GM23338 (cell line): ENCODE measurements at regions not wholly inside any gene's neighbourhood (a gene's known extent, or its start where the extent isn't known, plus 50 kb on each side); places are given as distances from the start of the nearest gene placed in this dataset.

Experiments used
- ATAC-seq: fragments of 200-7000 bp; cut with Tn5 transposase; 3 replicates; pipeline ENCODE4 v1.9.1; 2020
- DNase-seq: peaks from one replicate; pipeline ENCODE4 v3.0.0-alpha.2; 2015; ENCODE audit warnings: low spot score
- H2AFZ ChIP-seq: fragments of 200-600 bp; sonication (generic); 2 replicates; pipeline ENCODE4 v1.8.0; 2016; ENCODE audit warnings: antibody characterized with exemption, mild to moderate bottlenecking, moderate library complexity
- H3F3A ChIP-seq: fragments of 200-600 bp; sonication (generic); replicated peaks from 2 replicates; pipeline ENCODE4 v1.8.0; 2017; ENCODE audit warnings: antibody characterized with exemption, mixed run types, low read depth
- H3K27ac ChIP-seq: fragments of 200-600 bp; sonication (generic); 2 replicates; pipeline ENCODE4 v1.6.1; 2016; ENCODE audit warnings: low read depth
- H3K27me3 ChIP-seq: fragments of 200-600 bp; sonication (generic); 2 replicates; pipeline ENCODE4 v1.8.0; 2016; ENCODE audit warnings: mild to moderate bottlenecking, mixed run types, moderate library complexity; ENCODE audit not compliant: insufficient read depth
- H3K36me3 ChIP-seq: fragments of 200-600 bp; sonication (generic); 2 replicates; pipeline ENCODE4 v1.8.0; 2016; ENCODE audit warnings: mild to moderate bottlenecking; ENCODE audit not compliant: insufficient read depth
- H3K4me1 ChIP-seq: fragments of 200-600 bp; sonication (generic); 2 replicates; pipeline ENCODE4 v1.8.0; 2016; ENCODE audit warnings: mild to moderate bottlenecking, moderate library complexity; ENCODE audit not compliant: insufficient read depth
- H3K4me2 ChIP-seq: fragments of 200-600 bp; sonication (generic); 2 replicates; pipeline ENCODE4 v1.7.1; 2017; ENCODE audit warnings: mixed run types
- H3K4me3 ChIP-seq: fragments of 200-600 bp; sonication (generic); 2 replicates; pipeline ENCODE4 v1.6.1; 2016; ENCODE audit warnings: mixed run types
- H3K79me2 ChIP-seq: fragments of 200-600 bp; sonication (generic); replicated peaks from 2 replicates; pipeline ENCODE4 v1.8.0; 2017; ENCODE audit warnings: mild to moderate bottlenecking; ENCODE audit not compliant: insufficient read depth
- H3K9me2 ChIP-seq: fragments of 200-600 bp; sonication (generic); 2 replicates; pipeline ENCODE4 v1.8.0; 2017; ENCODE audit not compliant: insufficient read depth
- H4K20me1 ChIP-seq: fragments of 200-600 bp; sonication (generic); replicated peaks from 2 replicates; pipeline ENCODE4 v1.8.0; 2017; ENCODE audit warnings: mild to moderate bottlenecking; ENCODE audit not compliant: insufficient read depth
- H3K27ac Mint-ChIP-seq: 2 replicates; pipeline ENCODE4 v1.8.0; 2020; ENCODE audit warnings: inconsistent platforms, mild to moderate bottlenecking, moderate library complexity, mixed read lengths
- H3K27me3 Mint-ChIP-seq: 3 replicates; pipeline ENCODE4 v1.8.0; 2022; ENCODE audit warnings: low read depth, mild to moderate bottlenecking, moderate library complexity, mixed read lengths, inconsistent platforms; ENCODE audit not compliant: insufficient read depth, poor library complexity
- H3K36me3 Mint-ChIP-seq: 3 replicates; pipeline ENCODE4 v1.8.0; 2021; ENCODE audit warnings: low read depth, mild to moderate bottlenecking, inconsistent platforms, moderate library complexity, mixed read lengths
- H3K4me1 Mint-ChIP-seq: 3 replicates; pipeline ENCODE4 v1.8.0; 2020; ENCODE audit warnings: mild to moderate bottlenecking, inconsistent platforms, mixed read lengths
- H3K4me3 Mint-ChIP-seq: 3 replicates; pipeline ENCODE4 v1.8.0; 2021; ENCODE audit warnings: moderate library complexity, mild to moderate bottlenecking, inconsistent platforms, mixed read lengths
- H3K9me3 Mint-ChIP-seq: 3 replicates; pipeline ENCODE4 v1.8.0; 2020; ENCODE audit warnings: moderate library complexity, mild to moderate bottlenecking, inconsistent platforms, mixed read lengths
- CTCF ChIP-seq, 2 experiments: fragments of 200-600 bp in 1 of 2; sonication (generic) in 1 of 2; conservative IDR thresholded peaks; 2 replicates each; pipeline versions ENCODE4 v1.5.1 to v1.6.1; 2016 to 2017; ENCODE audit warnings: antibody characterized with exemption in 2 of 2, low read depth in 2 of 2, mild to moderate bottlenecking in 2 of 2, moderate library complexity in 1 of 2
- ETS1 ChIP-seq: IDR thresholded peaks from 2 replicates; pipeline ENCODE4 v1.6.1; 2016; ENCODE audit warnings: antibody characterized with exemption
- EZH2 ChIP-seq: fragments of 200-600 bp; sonication (generic); IDR thresholded peaks from one replicate; pipeline ENCODE4 v1.8.0; 2017; ENCODE audit warnings: antibody characterized with exemption, mild to moderate bottlenecking, low read depth; ENCODE audit not compliant: unreplicated experiment
- EZH2phosphoT487 ChIP-seq: fragments of 200-600 bp; sonication (generic); IDR thresholded peaks from one replicate; pipeline ENCODE4 v1.8.1; 2018; ENCODE audit warnings: antibody characterized with exemption; ENCODE audit not compliant: unreplicated experiment
- JUNB ChIP-seq: IDR thresholded peaks from one replicate; pipeline ENCODE4 v1.6.1; 2016; ENCODE audit warnings: antibody characterized with exemption; ENCODE audit not compliant: unreplicated experiment
- STAT1 ChIP-seq: IDR thresholded peaks from one replicate; pipeline ENCODE4 v1.6.1; 2016; ENCODE audit warnings: antibody characterized with exemption; ENCODE audit not compliant: unreplicated experiment
- ZNF462 ChIP-seq: fragments of 250-450 bp; sonication (Bioruptor Pico); IDR thresholded peaks from 2 replicates; pipeline ENCODE4 v1.5.0; 2020; ENCODE audit warnings: mild to moderate bottlenecking, moderate library complexity

DNA sequence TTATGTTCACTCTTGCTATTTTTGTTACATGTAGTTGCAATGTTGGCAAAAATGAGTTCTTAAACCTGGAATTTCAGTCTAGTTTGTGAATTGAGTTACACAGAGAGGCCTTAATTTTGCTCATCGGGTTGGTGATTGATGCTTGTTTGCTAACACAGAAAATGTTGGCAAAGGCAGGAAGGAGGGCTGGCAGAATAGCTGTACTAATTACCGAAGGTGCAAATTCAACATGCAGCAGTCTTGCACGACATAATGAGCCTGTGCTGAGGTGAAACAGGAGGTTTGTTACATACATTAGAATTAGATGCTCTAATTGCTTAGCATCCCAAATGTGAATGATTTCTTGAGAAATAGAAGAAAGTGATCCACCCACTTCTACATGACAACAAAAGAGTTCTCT, 475.0 kb upstream of the TOM1L1 start:
- peaks cover 19% of the 10 kb centered on the region; the same call in 2 of the 3 replicates for H3K9me3 Mint-ChIP-seq
- H3K4me3 Mint-ChIP-seq: no peak overlapping the region
- H3K36me3 Mint-ChIP-seq: peaks cover 21% of the 10 kb centered on the region
- no peaks in the 10 kb centered on the region for H3K36me3 ChIP-seq
- H3K9me2 ChIP-seq: no peaks in the 10 kb centered on the region; the same call in 1 of the 2 replicates
- H3K27ac Mint-ChIP-seq: no peak overlapping the region
- TF ChIP-seq EZH2phosphoT487 (no peak), ETS1 (no peak), STAT1 (no peak), ZNF462 (CRISPR knock-in tag) (no peak)
- no peaks in the 10 kb centered on the region for H4K20me1 ChIP-seq
- DNase-seq: no peak
- no peak overlapping the region for H3K4me2 ChIP-seq
- H3K27me3 Mint-ChIP-seq: no peaks in the 10 kb centered on the region
- H3K4me3 ChIP-seq: no peak overlapping the region
- H3K4me1 Mint-ChIP-seq: peaks cover 7% of the 10 kb centered on the region
- H3K27ac ChIP-seq: no peak overlapping the region
- H3K27me3 ChIP-seq: no peaks in the 10 kb centered on the region
- H3F3A ChIP-seq: no peaks in the 10 kb centered on the region
- H3K4me1 ChIP-seq: peaks cover 8% of the 10 kb centered on the region
- peak overlapping the region; percentile 4; the same call in 1 of the 2 replicates for H2AFZ ChIP-seq
- no peaks in the 10 kb centered on the region for H3K79me2 ChIP-seq
- no peak for ATAC-seq

DNA sequence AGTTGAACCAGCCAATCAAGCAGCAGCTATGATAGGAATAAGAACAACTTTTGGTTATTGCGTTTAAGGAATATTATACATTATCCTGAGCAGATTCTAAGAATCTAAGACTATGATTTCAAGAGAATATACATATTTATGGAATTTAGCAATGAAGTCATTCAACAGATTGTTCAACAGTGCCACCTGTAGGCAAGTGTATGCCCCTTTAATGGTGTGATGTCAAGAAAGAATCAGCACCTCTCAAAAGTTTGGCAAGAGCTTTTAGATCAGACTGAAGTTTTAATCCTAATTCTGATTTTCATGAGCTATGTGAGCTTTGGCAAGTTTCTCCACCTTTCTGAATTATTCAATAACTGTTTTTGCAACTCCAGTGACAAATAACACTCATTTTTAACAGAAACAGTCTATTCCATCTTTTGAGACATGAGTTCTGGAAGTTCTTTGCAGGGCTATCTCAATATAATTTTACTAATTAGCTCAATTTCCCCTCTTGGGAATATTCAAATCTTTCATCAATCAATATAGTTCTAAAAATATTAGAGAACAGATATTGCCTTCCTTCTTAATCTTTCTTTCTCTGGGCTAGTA, 474.3 kb upstream of the TOM1L1 start:
- Histone ChIP-seq H3F3A (no peaks in the 10 kb centered on the region), H3K4me3 (no peak overlapping the region), H3K4me1 (peaks cover 8% of the 10 kb centered on the region), H3K36me3 (no peaks in the 10 kb centered on the region), H3K79me2 (no peaks in the 10 kb centered on the region), H3K4me2 (no peak overlapping the region), H4K20me1 (no peaks in the 10 kb centered on the region), H3K27ac (no peak overlapping the region), H3K9me2 (no peaks in the 10 kb centered on the region), H3K27me3 (no peaks in the 10 kb centered on the region), H2AFZ (no peak overlapping the region)
- Mint-ChIP-seq H3K4me3 (no peak overlapping the region), H3K36me3 (peaks cover 14% of the 10 kb centered on the region), H3K27me3 (no peaks in the 10 kb centered on the region), H3K4me1 (peaks cover 7% of the 10 kb centered on the region), H3K9me3 (peaks cover 14% of the 10 kb centered on the region; the same call in 2 of the 3 replicates), H3K27ac (no peak overlapping the region)
- ATAC-seq (peak; percentile 56), DNase-seq (peak; percentile 71)
- TF ChIP-seq JUNB (no peak), CTCF (conservative IDR thresholded peaks at IDR 0.05; ENCODE audit: low read depth in 2 of 2) (peak; percentile 79 to 98), EZH2 (no peak)
